ENCODE measurements at regions not wholly inside any gene's neighbourhood (a gene's known extent, or its start where the extent isn't known, plus 50 kb on each side); places are given as distances from the start of the nearest gene placed in this dataset.

GRCh38 chr1:238115852-238116251 is 225.1 kb upstream of the ZP4 start (continued):
- TF ChIP-seq ZNF124 (CRISPR knock-in tag; IDR thresholded peaks at IDR 0.05) (no peak), CEBPB (IDR thresholded peaks at IDR 0.05; ENCODE audit: borderline replicate concordance, low read depth, low read length) (no peak), NR1H2 (CRISPR knock-in tag; IDR thresholded peaks at IDR 0.05; ENCODE audit: borderline replicate concordance, low read depth) (no peak), ZNF235 (CRISPR knock-in tag; IDR thresholded peaks at IDR 0.05; ENCODE audit: borderline replicate concordance) (no peak), ZNF263 (CRISPR knock-in tag; IDR thresholded peaks at IDR 0.05) (no peak)

GRCh38 chr1:238112952-238113621 is 222.4 kb upstream of the ZP4 start:
- DNase-seq (ENCODE audit: low spot score) (no peak), FAIRE-seq (no peak), ATAC-seq (no peak)
- no peak overlapping the region for H3K27ac ChIP-seq (ENCODE audit: extremely low read length, insufficient read depth, low read length)
- no peaks in the 10 kb centered on the region for H3K36me3 ChIP-seq (replicated peaks in 1 of 2; ENCODE audit: control insufficient read depth in 1 of 2, insufficient read depth in 2 of 2, low read length in 2 of 2)
- no peaks in the 10 kb centered on the region for H4K20me1 ChIP-seq (ENCODE audit: insufficient read depth, low read length)
- H3K9ac ChIP-seq (ENCODE audit: insufficient read depth, low read depth, low read length) = no peak overlapping the region
- H3K79me2 ChIP-seq (ENCODE audit: insufficient read depth, low read length) = no peaks in the 10 kb centered on the region
- in situ Hi-C loops (cut with HindIII; ENCODE audit: extremely low pct_ligation_motif_present, low pct_unique_long_range_greater_than_20kb) (no loop called here), intact Hi-C loops (cut with micrococcal nuclease; ENCODE audit: unreplicated experiment) (no loop called here)
- no peak overlapping the region for H2AFZ ChIP-seq (ENCODE audit: low read length)
- WGBS (ENCODE audit: low lambda C conversion rate) = 3% methylated on average over 5 of the region's 5 CpGs
- H3K4me2 ChIP-seq (ENCODE audit: low read depth, low read length) = no peak overlapping the region
- no peaks in the 10 kb centered on the region for H3K4me1 ChIP-seq (ENCODE audit: insufficient read depth, low read length)
- no peak overlapping the region for H3K4me3 ChIP-seq (replicated peaks in 1 of 3; ENCODE audit: insufficient read depth in 1 of 3, low read depth in 2 of 3, low read length in 3 of 3)
- TF ChIP-seq ZNF18 (CRISPR knock-in tag; IDR thresholded peaks at IDR 0.05; ENCODE audit: insufficient replicate concordance) (no peak), ZNF496 (CRISPR knock-in tag; IDR thresholded peaks at IDR 0.05; ENCODE audit: insufficient replicate concordance) (no peak), ZNF83 (CRISPR knock-in tag; IDR thresholded peaks at IDR 0.05; ENCODE audit: borderline replicate concordance) (no peak)
- no TSS peak for BruUV-seq (replicated peaks)
- peaks cover 93% of the 10 kb centered on the region for H3K9me3 ChIP-seq (ENCODE audit: low read length)
- no peaks in the 10 kb centered on the region for H3K27me3 ChIP-seq (ENCODE audit: control insufficient read depth in 1 of 2, insufficient read depth in 2 of 2, low read length in 2 of 2)
- ChIA-PET CTCF (ENCODE audit: low intra/inter-chr PET ratio, low total read pairs) (no interaction called here), POLR2A (no interaction called here)
